Trophoblast cell (in vitro differentiated cells and primary cell): ENCODE measurements at regions not wholly inside any gene's neighbourhood (a gene's known extent, or its start where the extent isn't known, plus 50 kb on each side); places are given as distances from the start of the nearest gene placed in this dataset.

ENCODE experiments used
- DNase-seq, 2 donors: peaks; one replicate each; pipeline ENCODE4 v3.0.0-alpha.2; 2016
- H2AFZ ChIP-seq: 2 replicates; pipeline ENCODE4 v1.6.1; 2013; ENCODE audit warnings: low read length, moderate library complexity, mild to moderate bottlenecking; ENCODE audit not compliant: insufficient read depth, poor library complexity
- H2AK5ac ChIP-seq: 2 replicates; pipeline ENCODE4 v1.6.1; 2013; ENCODE audit warnings: mild to moderate bottlenecking, low read length
- H2BK120ac ChIP-seq: 2 replicates; pipeline ENCODE4 v1.6.1; 2013; ENCODE audit warnings: low read length, mild to moderate bottlenecking, moderate library complexity; ENCODE audit not compliant: insufficient read depth, poor library complexity
- H2BK12ac ChIP-seq: 2 replicates; pipeline ENCODE4 v1.6.1; 2013; ENCODE audit warnings: mild to moderate bottlenecking, low read length, moderate library complexity
- H2BK5ac ChIP-seq: 2 replicates; pipeline ENCODE4 v1.6.1; 2013; ENCODE audit warnings: low read length, low read depth, moderate library complexity, mild to moderate bottlenecking; ENCODE audit not compliant: poor library complexity
- H3K14ac ChIP-seq: 2 replicates; pipeline ENCODE4 v1.6.1; 2013; ENCODE audit warnings: mild to moderate bottlenecking, low read length
- H3K18ac ChIP-seq: 2 replicates; pipeline ENCODE4 v1.6.1; 2013; ENCODE audit warnings: mild to moderate bottlenecking, low read length
- H3K23ac ChIP-seq: 2 replicates; pipeline ENCODE4 v1.6.1; 2013; ENCODE audit warnings: low read length
- H3K27ac ChIP-seq: 2 replicates; pipeline ENCODE4 v1.5.1; 2013; ENCODE audit warnings: low read depth, mild to moderate bottlenecking, inconsistent platforms, low read length, moderate library complexity
- H3K27me3 ChIP-seq: 2 replicates; pipeline ENCODE4 v1.6.1; 2013; ENCODE audit warnings: inconsistent platforms, mild to moderate bottlenecking, low read length, moderate library complexity; ENCODE audit not compliant: insufficient read depth
- H3K36me3 ChIP-seq, 2 experiments: 1 replicate in 1 of 2; 2 replicates in 1 of 2; pipeline ENCODE4 v1.6.1; 2013; ENCODE audit warnings: low read length in 2 of 2, mild to moderate bottlenecking in 2 of 2, moderate library complexity in 1 of 2; ENCODE audit not compliant: insufficient read depth in 2 of 2, control insufficient read depth in 1 of 2
- H3K4ac ChIP-seq: 2 replicates; pipeline ENCODE4 v1.6.1; 2013; ENCODE audit warnings: low read depth, mild to moderate bottlenecking, low read length, moderate library complexity
- H3K4me1 ChIP-seq, 2 experiments: 1 replicate in 1 of 2; 2 replicates in 1 of 2; pipeline ENCODE4 v1.6.1; 2013; ENCODE audit warnings: low read length in 2 of 2, mild to moderate bottlenecking in 2 of 2, moderate library complexity in 1 of 2; ENCODE audit not compliant: insufficient read depth in 2 of 2, control insufficient read depth in 1 of 2
- H3K4me2 ChIP-seq: 2 replicates; pipeline ENCODE4 v1.6.1; 2013; ENCODE audit warnings: inconsistent platforms, mild to moderate bottlenecking, low read length, moderate library complexity
- H3K4me3 ChIP-seq: 2 replicates; pipeline ENCODE4 v1.5.1; 2013; ENCODE audit warnings: mild to moderate bottlenecking, low read depth, low read length, inconsistent platforms
- H3K79me1 ChIP-seq: one replicate; pipeline ENCODE4 v1.6.1; 2013; ENCODE audit warnings: low read length
- H3K79me2 ChIP-seq: 2 replicates; pipeline ENCODE4 v1.6.1; 2013; ENCODE audit warnings: low read length, mild to moderate bottlenecking; ENCODE audit not compliant: control insufficient read depth, insufficient read depth, poor library complexity
- H3K9ac ChIP-seq: 2 replicates; pipeline ENCODE4 v1.6.1; 2013; ENCODE audit warnings: mild to moderate bottlenecking, low read length
- H3K9me3 ChIP-seq: 2 replicates; pipeline ENCODE4 v1.6.1; 2013; ENCODE audit warnings: low read depth, mild to moderate bottlenecking, control low read depth, inconsistent platforms, low read length; ENCODE audit not compliant: insufficient read depth
- H4K12ac ChIP-seq: 2 replicates; pipeline ENCODE4 v1.6.1; 2013; ENCODE audit warnings: low read depth, mild to moderate bottlenecking, low read length, moderate library complexity
- H4K8ac ChIP-seq: 2 replicates; pipeline ENCODE4 v1.6.1; 2013; ENCODE audit warnings: low read depth, mild to moderate bottlenecking, low read length, moderate library complexity
- H4K91ac ChIP-seq: one replicate; pipeline ENCODE4 v1.6.1; 2013; ENCODE audit warnings: low read depth, mild to moderate bottlenecking, low read length, moderate library complexity
- WGBS: extraction: QIAGEN DNeasy Blood & Tissue Kit; methylation state at CpG from one replicate; pipeline ENCODE4 v1.1.7; 2013; ENCODE audit warnings: missing lambda C conversion rate; ENCODE audit not compliant: insufficient read length, insufficient coverage; ENCODE audit errors: extremely low coverage; 5-methylcytosine and 5-hydroxymethylcytosine counted together

- no peaks in the 10 kb centered on the region for H3K36me3 ChIP-seq
- H3K4me2 ChIP-seq, result no peak overlapping the region
- no peak overlapping the region for H4K8ac ChIP-seq
- no peak overlapping the region for H2BK12ac ChIP-seq
- H2AFZ ChIP-seq, result no peak overlapping the region
- peak overlapping the region; percentile 47 for H3K27ac ChIP-seq
- H3K4me3 ChIP-seq, result no peak overlapping the region
- no peak overlapping the region for H4K12ac ChIP-seq
- peaks cover 8% of the 10 kb centered on the region for H3K79me1 ChIP-seq
- no peak overlapping the region for H3K9ac ChIP-seq
- no peak overlapping the region for H3K18ac ChIP-seq
- no peak overlapping the region for H4K91ac ChIP-seq
- H2AK5ac ChIP-seq, result no peak overlapping the region
- no peak for DNase-seq
- no peaks in the 10 kb centered on the region for H3K27me3 ChIP-seq
- peaks cover 0 to 4% of the 10 kb centered on the region in 2 experiments for H3K4me1 ChIP-seq
- H3K9me3 ChIP-seq, result no peaks in the 10 kb centered on the region
- no peak overlapping the region for H3K4ac ChIP-seq
- WGBS, result no CpG with 5 or more reads among the region's 6 CpGs
- no peak overlapping the region for H2BK120ac ChIP-seq
- H3K79me2 ChIP-seq, result no peaks in the 10 kb centered on the region
- no peak overlapping the region for H2BK5ac ChIP-seq
- H3K23ac ChIP-seq, result no peak overlapping the region
- no peak overlapping the region for H3K14ac ChIP-seq
Measured at GRCh38 chr10:64320448-64320847, 799.2 kb downstream of the REEP3 start.

- H2AK5ac ChIP-seq, result no peak overlapping the region
- no peak overlapping the region for H3K23ac ChIP-seq
- H2BK12ac ChIP-seq, result no peak overlapping the region
- no peak overlapping the region for H3K18ac ChIP-seq
- H4K91ac ChIP-seq, result no peak overlapping the region
- H2BK5ac ChIP-seq, result no peak overlapping the region
- H3K4me2 ChIP-seq, result no peak overlapping the region
- peaks cover 8 to 12% of the 10 kb centered on the region in 2 experiments for H3K4me1 ChIP-seq
- no peak overlapping the region for H3K27ac ChIP-seq
- no peak overlapping the region for H2BK120ac ChIP-seq
- H3K27me3 ChIP-seq, result no peaks in the 10 kb centered on the region
- no peak overlapping the region for H3K14ac ChIP-seq
- H2AFZ ChIP-seq, result no peak overlapping the region
- H3K36me3 ChIP-seq, result no peaks in the 10 kb centered on the region
- no peak overlapping the region for H3K4me3 ChIP-seq
- no peaks in the 10 kb centered on the region for H3K79me2 ChIP-seq
- H3K9me3 ChIP-seq, result no peaks in the 10 kb centered on the region
- DNase-seq, result no peak
- no peak overlapping the region for H3K4ac ChIP-seq
- WGBS, result no CpG with 5 or more reads among the region's 5 CpGs
- H4K12ac ChIP-seq, result no peak overlapping the region
- no peak overlapping the region for H4K8ac ChIP-seq
- H3K9ac ChIP-seq, result no peak overlapping the region
- peaks cover 14% of the 10 kb centered on the region for H3K79me1 ChIP-seq
Measured at GRCh38 chr10:64329510-64329909, 808.3 kb downstream of the REEP3 start.

GRCh38 chr10:64332551-64332950, 811.4 kb downstream of the REEP3 start:
- H3K27me3 ChIP-seq, result no peaks in the 10 kb centered on the region
- no peak overlapping the region for H3K18ac ChIP-seq
- H3K4me1 ChIP-seq, result peaks cover 8 to 12% of the 10 kb centered on the region in 2 experiments
- no peak overlapping the region for H3K4me2 ChIP-seq
- H2BK12ac ChIP-seq, result no peak overlapping the region
- peak overlapping the region; percentile 93 for H3K27ac ChIP-seq
- H4K12ac ChIP-seq, result no peak overlapping the region
- no peak overlapping the region for H4K8ac ChIP-seq
- H3K14ac ChIP-seq, result no peak overlapping the region
- no CpG with 5 or more reads among the region's 1 CpG for WGBS
- H4K91ac ChIP-seq, result no peak overlapping the region
- no peaks in the 10 kb centered on the region for H3K79me2 ChIP-seq
- no peak overlapping the region for H2BK120ac ChIP-seq
- no peak overlapping the region for H3K4me3 ChIP-seq
- no peak overlapping the region for H2AFZ ChIP-seq
- no peak overlapping the region for H3K4ac ChIP-seq
- H3K79me1 ChIP-seq, result peaks cover 16% of the 10 kb centered on the region
- H3K23ac ChIP-seq, result no peak overlapping the region
- DNase-seq, result peak in 1 of 2 donors; percentile 9
- no peak overlapping the region for H2AK5ac ChIP-seq
- no peak overlapping the region for H3K9ac ChIP-seq
- no peaks in the 10 kb centered on the region for H3K9me3 ChIP-seq
- no peak overlapping the region for H2BK5ac ChIP-seq
- H3K36me3 ChIP-seq, result no peaks in the 10 kb centered on the region

- H4K12ac ChIP-seq, result no peak overlapping the region
- H2BK120ac ChIP-seq, result no peak overlapping the region
- no peak overlapping the region for H2AK5ac ChIP-seq
- WGBS, result no CpG with 5 or more reads among the region's 4 CpGs
- H4K91ac ChIP-seq, result peak overlapping the region; percentile 84
- no peak overlapping the region for H3K9ac ChIP-seq
- H3K4me2 ChIP-seq, result no peak overlapping the region
- H2AFZ ChIP-seq, result no peak overlapping the region
- peaks cover 16% of the 10 kb centered on the region for H3K79me1 ChIP-seq
- H3K27ac ChIP-seq, result no peak overlapping the region
- H3K9me3 ChIP-seq, result no peaks in the 10 kb centered on the region
- H2BK5ac ChIP-seq, result peak overlapping the region; percentile 68
- peak in 1 of 2 donors; percentile 5 for DNase-seq
- H4K8ac ChIP-seq, result no peak overlapping the region
- no peaks in the 10 kb centered on the region for H3K36me3 ChIP-seq
- no peak overlapping the region for H3K18ac ChIP-seq
- H3K79me2 ChIP-seq, result no peaks in the 10 kb centered on the region
- no peaks in the 10 kb centered on the region for H3K27me3 ChIP-seq
- peaks cover 8 to 12% of the 10 kb centered on the region in 2 experiments for H3K4me1 ChIP-seq
- H3K23ac ChIP-seq, result no peak overlapping the region
- H3K14ac ChIP-seq, result no peak overlapping the region
- no peak overlapping the region for H3K4ac ChIP-seq
- H2BK12ac ChIP-seq, result peak overlapping the region; percentile 84
- no peak overlapping the region for H3K4me3 ChIP-seq
Measured at GRCh38 chr10:64334084-64334483, 812.9 kb downstream of the REEP3 start.
